Mucosa of stomach (tissue), 1 donor: ENCODE measurements at regions not wholly inside any gene's neighbourhood (a gene's known extent, or its start where the extent isn't known, plus 50 kb on each side); places are given as distances from the start of the nearest gene placed in this dataset.

Experiments
- H3K27me3 ChIP-seq: one replicate; pipeline ENCODE4 v1.7.0; 2013; ENCODE audit warnings: mild to moderate bottlenecking, low read length; ENCODE audit not compliant: control insufficient read depth, insufficient read depth
- H3K36me3 ChIP-seq: one replicate; pipeline ENCODE4 v1.7.0; 2013; ENCODE audit warnings: low read length; ENCODE audit not compliant: control insufficient read depth, insufficient read depth
- H3K4me1 ChIP-seq: one replicate; pipeline ENCODE4 v1.7.0; 2013; ENCODE audit warnings: mild to moderate bottlenecking, low read length; ENCODE audit not compliant: control insufficient read depth, insufficient read depth
- H3K4me3 ChIP-seq: one replicate; pipeline ENCODE4 v1.7.0; 2013; ENCODE audit warnings: low read length
- H3K9ac ChIP-seq: one replicate; pipeline ENCODE4 v1.7.0; 2013; ENCODE audit warnings: mild to moderate bottlenecking, low read length, moderate library complexity
- H3K9me3 ChIP-seq: one replicate; pipeline ENCODE4 v1.7.0; 2013; ENCODE audit warnings: mild to moderate bottlenecking, low read length, moderate library complexity; ENCODE audit not compliant: control insufficient read depth
- donor health status: Pancreatic carcinoma.

DNA sequence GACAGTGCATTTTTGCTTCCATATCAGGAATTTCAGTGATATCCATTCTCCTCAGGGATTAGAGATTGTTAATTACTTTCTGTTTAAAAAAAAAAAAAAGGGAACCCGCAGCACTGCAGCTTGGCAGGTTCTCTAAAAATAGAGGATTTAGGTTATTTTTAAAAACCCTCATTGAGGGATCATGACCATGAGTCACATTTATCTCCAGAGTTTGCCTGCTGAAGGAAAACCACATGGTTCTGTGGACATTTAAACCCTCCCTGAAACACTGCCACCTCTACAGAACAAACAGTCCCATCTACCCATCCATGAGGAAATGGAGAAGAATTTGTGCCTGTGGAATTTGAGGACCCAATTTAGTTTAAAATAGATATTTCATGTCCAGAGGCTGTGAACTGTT lies 66.2 kb upstream of the UBE2E1 start:
- Histone ChIP-seq H3K27me3 (peaks cover 15% of the 10 kb centered on the region), H3K4me1 (peaks cover 37% of the 10 kb centered on the region), H3K4me3 (no peak overlapping the region), H3K36me3 (no peaks in the 10 kb centered on the region), H3K9me3 (no peaks in the 10 kb centered on the region), H3K9ac (no peak overlapping the region)

DNA sequence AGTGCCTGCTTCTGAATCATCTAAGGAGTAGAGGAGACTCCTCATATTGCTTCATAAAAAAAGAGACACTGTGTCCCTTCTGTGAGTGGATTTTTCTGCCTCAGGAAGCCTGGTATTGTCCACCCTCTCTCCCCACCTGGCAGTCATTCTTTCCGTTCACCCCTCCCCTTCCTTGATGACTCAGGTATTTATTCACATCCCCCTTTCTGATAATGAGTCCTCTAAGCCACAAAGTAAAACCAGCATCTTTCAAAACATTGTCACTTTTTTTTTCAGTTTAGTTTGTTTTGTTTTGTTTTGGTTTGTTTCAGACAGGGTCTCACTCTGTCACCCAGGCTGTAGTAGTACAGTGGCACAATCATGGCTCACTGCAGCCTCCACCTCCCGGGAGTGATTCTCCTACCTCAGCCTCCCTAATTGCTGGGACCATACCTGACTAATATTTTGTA lies 65.2 kb upstream of the UBE2E1 start:
- H3K27me3 ChIP-seq = peaks cover 15% of the 10 kb centered on the region
- H3K9me3 ChIP-seq = no peaks in the 10 kb centered on the region
- H3K4me1 ChIP-seq = peaks cover 28% of the 10 kb centered on the region
- H3K9ac ChIP-seq = no peak overlapping the region
- H3K4me3 ChIP-seq = no peak overlapping the region
- no peaks in the 10 kb centered on the region for H3K36me3 ChIP-seq

DNA sequence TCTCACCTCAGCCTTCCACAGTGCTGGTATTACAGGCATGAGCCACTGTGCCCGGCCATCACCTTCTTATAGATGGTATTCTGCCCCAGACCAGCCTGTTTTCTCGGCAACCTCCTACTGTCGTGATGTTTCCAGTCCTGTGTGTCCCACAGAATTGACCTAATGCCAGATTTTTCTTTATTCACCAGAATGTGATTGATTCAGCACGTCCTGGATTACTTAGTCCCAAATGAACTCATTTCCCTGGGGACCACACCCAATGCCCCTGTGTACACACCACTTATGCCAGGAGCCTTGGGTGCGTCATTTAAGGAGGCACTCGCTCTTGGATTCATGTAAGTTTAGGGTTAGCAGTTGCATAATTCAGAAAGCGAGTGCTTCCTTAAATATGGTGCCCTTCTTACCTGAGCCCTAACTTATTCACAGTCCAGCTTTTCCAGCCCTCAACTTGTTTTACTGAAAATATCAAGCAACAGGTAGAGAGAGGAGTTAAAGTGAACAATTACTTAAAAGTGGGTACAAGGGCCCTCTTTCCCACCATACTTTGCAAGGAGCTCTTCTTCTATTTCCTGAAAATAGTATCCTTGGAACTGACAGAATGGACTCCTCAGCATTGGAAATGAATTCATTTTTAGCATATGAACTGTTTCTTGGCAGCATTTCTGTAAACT lies 64.6 kb upstream of the UBE2E1 start:
- Histone ChIP-seq H3K4me1 (peaks cover 21% of the 10 kb centered on the region), H3K9ac (no peak overlapping the region), H3K36me3 (no peaks in the 10 kb centered on the region), H3K9me3 (no peaks in the 10 kb centered on the region), H3K27me3 (peaks cover 15% of the 10 kb centered on the region), H3K4me3 (no peak overlapping the region)

DNA sequence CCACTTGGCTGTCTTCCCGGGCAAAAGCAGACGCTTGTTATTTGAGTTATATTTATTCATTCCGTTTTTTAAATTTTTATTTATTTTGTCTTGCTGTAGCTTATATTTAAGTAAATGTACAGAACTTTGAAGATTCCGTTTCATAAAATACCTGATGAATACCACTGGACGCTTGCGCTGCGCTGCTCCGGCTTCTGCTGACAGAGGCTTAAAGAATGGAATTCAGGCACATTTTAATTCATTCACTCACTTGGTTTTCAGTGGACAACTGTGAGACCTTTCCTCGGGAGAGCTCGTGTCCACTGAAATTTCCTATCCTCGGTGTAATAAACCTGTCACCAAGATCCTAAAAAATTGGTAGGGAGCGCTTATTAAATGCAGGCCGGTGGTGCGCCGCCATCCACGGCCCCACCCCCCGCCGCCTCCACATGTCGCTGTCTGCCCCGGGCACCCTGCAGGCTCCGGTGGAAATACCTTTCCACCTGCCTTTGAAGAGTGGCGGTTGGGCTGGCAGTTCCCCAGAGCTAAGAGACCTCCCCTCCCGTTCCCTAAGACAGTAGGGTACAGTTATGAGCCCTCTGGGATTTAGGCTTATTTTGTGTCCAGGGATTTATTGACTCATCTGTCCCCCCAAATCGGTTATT lies 62.5 kb upstream of the UBE2E1 start:
- peaks cover 20% of the 10 kb centered on the region for H3K27me3 ChIP-seq
- no peak overlapping the region for H3K4me3 ChIP-seq
- H3K9ac ChIP-seq = no peak overlapping the region
- H3K9me3 ChIP-seq = no peaks in the 10 kb centered on the region
- H3K4me1 ChIP-seq = peaks cover 20% of the 10 kb centered on the region
- H3K36me3 ChIP-seq = no peaks in the 10 kb centered on the region

DNA sequence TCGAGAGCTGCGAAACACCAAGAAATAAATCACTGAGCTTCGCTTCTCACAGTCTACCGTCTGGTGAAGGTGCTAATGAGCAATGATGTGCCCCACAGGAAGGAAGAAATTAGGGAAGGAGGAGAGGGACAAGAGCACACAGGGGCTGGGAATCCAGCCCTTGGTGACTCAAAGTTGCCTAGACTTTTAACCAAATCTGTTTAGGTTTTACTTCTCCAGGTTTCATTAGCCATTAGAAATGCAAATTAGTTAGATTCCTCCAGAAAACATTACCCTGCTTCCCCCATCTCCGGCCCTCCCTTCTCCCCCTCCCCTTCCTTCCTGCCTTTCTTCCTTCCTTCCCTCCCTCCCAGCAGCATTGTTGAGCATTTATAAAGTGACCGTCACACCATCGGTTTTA lies 59.3 kb upstream of the UBE2E1 start:
- H3K4me1 ChIP-seq = peaks cover 14% of the 10 kb centered on the region
- no peaks in the 10 kb centered on the region for H3K36me3 ChIP-seq
- no peak overlapping the region for H3K4me3 ChIP-seq
- H3K9me3 ChIP-seq = no peaks in the 10 kb centered on the region
- no peak overlapping the region for H3K9ac ChIP-seq
- peaks cover 25% of the 10 kb centered on the region for H3K27me3 ChIP-seq

DNA sequence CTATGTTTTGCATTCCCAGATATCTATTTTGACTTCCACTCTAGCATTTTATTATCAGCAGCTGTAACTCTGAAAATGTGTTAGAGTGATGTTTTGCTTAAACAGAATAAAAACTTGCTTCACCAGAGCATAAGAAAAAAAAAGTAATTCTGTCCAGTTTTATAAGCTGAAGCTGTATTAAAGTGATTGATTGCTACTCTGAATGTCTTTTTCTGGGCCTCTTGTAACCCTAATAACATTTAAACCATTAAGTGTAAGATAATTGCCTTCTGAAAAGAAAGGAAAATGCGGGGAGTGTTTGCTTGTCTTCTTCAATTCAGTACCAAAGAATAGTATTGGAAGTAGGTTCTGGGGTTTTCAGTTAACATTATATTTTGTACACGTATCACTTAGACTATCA lies 57.9 kb upstream of the UBE2E1 start:
- no peak overlapping the region for H3K4me3 ChIP-seq

DNA sequence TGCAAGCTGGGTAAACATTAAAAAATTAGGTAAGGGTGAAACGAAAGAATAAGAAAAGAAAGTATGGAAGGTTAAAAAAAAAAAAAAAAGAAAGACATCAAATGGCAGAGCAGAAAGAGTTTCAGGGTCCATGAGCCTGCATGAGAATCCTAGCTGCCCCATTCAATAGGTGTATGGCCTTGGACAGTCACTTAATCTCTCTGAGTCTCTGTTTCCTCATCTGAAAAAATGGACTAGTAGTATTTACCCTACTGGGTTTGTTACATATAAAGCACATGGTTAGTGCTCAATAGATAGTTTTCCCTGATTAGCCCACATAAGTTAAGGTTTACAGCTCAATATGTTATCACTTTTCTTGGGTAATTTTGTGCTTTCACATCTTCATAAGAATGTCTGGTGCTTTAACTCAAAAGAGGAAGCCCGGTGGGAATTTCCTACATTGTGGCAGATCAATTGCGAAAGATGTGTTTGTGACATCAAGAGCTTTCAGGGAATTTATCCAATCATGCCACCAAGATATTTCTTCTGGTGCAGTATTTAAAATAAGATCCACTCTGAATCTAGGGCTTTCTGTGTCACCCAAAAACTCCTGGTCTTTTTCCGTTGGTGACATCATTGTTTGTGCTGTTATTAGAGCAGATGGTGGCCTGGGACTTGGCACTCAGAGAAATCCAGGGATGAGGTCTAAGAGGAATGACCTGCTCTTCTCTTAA lies 57.2 kb upstream of the UBE2E1 start:
- Histone ChIP-seq H3K4me3 (no peak overlapping the region), H3K9me3 (no peaks in the 10 kb centered on the region), H3K4me1 (no peaks in the 10 kb centered on the region), H3K27me3 (peaks cover 18% of the 10 kb centered on the region), H3K9ac (no peak overlapping the region), H3K36me3 (no peaks in the 10 kb centered on the region)

More for the DNA sequence above, 57.9 kb upstream of the UBE2E1 start:
- peaks cover 25% of the 10 kb centered on the region for H3K27me3 ChIP-seq
- no peaks in the 10 kb centered on the region for H3K9me3 ChIP-seq
- H3K36me3 ChIP-seq = no peaks in the 10 kb centered on the region
- H3K4me1 ChIP-seq = peaks cover 6% of the 10 kb centered on the region
- no peak overlapping the region for H3K9ac ChIP-seq

DNA sequence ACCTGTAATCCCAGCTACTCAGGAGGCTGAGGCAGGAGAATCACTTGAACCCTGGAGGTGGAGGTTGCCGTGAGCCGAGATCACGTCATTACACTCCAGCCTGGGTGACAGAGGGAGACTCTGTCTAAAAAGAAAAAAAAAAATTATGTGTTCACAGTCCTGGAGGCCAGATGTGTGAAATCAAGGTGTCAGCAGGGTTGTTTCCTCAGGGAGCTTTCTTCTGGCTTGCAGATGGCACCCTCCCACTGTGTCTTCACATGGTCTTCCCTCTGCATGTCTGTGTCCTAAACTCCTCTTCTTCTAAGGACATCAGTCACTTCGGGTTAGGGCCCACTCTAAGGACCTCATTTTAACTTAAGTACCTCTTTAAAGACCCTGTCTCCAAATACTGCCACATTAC lies 56.1 kb upstream of the UBE2E1 start:
- Histone ChIP-seq H3K27me3 (peaks cover 10% of the 10 kb centered on the region), H3K9me3 (no peaks in the 10 kb centered on the region), H3K9ac (no peak overlapping the region), H3K4me3 (no peak overlapping the region), H3K4me1 (no peaks in the 10 kb centered on the region), H3K36me3 (no peaks in the 10 kb centered on the region)

DNA sequence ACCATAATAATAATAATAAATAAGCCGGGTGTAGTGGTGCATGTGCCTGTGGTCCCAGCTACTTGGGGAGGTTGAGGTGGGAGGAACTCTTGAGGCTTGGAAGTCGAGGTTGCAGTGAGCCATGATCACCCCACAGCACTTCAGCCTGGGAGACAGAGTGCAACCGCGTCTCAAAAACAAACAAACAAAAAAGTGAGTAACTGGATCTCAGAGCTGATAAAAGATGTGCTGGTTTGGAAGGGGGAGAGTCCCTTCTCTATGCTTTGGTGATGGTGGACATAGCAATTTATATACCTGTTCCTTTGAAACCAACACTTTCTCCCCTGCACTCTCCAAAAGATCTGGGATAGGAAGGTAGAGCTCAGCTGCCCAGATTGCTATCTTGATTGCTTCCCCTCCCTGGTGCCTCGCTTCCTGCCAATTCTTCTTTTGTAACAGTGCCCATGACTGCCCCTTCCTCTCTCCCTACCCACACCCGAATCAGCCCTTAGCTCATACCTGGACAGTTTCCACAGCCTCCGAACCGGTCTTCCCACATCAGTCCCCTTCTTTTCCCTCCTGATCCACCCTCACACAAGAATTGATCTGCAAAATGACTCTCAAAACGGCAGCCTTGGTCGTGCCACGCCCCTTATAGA lies 55.1 kb upstream of the UBE2E1 start:
- peaks cover 13% of the 10 kb centered on the region for H3K27me3 ChIP-seq
- no peak overlapping the region for H3K9ac ChIP-seq
- no peaks in the 10 kb centered on the region for H3K4me1 ChIP-seq
- no peaks in the 10 kb centered on the region for H3K36me3 ChIP-seq
- no peak overlapping the region for H3K4me3 ChIP-seq
- no peaks in the 10 kb centered on the region for H3K9me3 ChIP-seq

DNA sequence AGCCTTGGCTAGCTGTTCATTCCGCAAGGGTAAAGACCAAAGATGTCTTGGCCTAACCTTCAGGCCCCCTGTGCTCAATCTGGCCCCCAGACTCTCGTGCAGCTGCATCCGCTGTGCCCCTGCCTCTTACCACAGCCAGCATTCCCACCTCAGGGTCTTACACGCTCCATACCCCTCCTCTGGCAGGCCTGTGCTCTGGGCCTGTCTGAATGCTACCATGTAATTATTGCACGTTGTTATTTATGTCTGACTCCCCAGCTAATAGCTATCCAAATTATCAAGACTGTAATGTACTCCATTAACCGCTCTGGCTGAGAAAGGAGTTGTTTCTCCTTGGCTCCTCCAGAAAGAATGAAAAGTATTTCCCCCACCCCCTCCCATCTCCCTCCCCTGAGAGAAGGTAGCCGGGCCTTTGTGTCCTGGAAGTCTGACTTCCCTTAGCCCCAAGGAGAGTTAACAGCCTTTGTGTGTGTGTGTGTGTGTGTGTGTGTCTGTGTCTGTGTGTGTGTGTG lies 54.5 kb upstream of the UBE2E1 start:
- Histone ChIP-seq H3K9me3 (no peaks in the 10 kb centered on the region), H3K9ac (no peak overlapping the region), H3K27me3 (peaks cover 12% of the 10 kb centered on the region), H3K4me3 (no peak overlapping the region), H3K4me1 (no peaks in the 10 kb centered on the region), H3K36me3 (no peaks in the 10 kb centered on the region)

DNA sequence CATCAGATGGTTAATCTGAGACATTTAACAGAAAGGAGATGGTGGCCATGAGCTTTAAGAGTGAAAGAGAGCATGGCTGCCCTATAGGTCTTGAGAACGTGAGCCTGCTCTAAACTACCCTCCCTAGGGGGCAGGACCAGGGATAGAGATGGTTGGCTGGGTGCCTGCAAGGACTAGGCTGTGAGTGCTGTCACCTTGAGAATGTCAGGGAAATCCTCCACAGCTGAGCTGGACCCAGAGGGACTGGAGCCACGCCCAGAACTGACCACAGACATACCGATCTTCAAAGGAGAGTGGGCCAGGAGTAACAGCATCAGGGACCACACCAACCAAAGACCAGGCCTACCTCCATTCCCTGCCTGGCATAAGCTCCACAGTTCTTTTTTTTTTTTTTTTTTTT lies 53.6 kb upstream of the UBE2E1 start:
- no peak overlapping the region for H3K9ac ChIP-seq
- no peaks in the 10 kb centered on the region for H3K36me3 ChIP-seq
- no peaks in the 10 kb centered on the region for H3K9me3 ChIP-seq
- peaks cover 9% of the 10 kb centered on the region for H3K27me3 ChIP-seq
- H3K4me3 ChIP-seq = no peak overlapping the region
- H3K4me1 ChIP-seq = no peaks in the 10 kb centered on the region

DNA sequence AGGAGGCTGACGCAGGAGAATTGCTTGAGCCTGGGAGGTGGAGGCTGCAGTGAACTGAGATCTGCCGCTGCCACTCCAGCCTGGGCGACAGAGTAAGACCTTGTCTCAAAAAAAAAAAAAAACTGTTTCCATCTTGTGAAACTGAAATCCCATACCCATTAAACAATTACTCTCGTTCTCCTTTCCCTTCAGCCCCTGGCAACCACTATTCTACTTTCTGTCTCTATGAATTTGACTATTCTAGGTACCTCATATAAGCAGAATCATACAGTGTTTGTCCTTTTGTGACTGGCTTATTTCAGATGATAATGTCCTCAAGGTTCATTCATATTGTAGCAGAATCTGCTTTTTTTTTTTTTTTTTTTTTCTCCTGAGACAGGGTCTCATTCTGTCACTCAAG lies 51.5 kb upstream of the UBE2E1 start:
- no peak overlapping the region for H3K4me3 ChIP-seq
- H3K9ac ChIP-seq = no peak overlapping the region
- H3K27me3 ChIP-seq = peaks cover 9% of the 10 kb centered on the region
- no peaks in the 10 kb centered on the region for H3K36me3 ChIP-seq
- H3K9me3 ChIP-seq = no peaks in the 10 kb centered on the region
- no peaks in the 10 kb centered on the region for H3K4me1 ChIP-seq
